GM23338 (cell line): ENCODE measurements at regions not wholly inside any gene's neighbourhood (a gene's known extent, or its start where the extent isn't known, plus 50 kb on each side); places are given as distances from the start of the nearest gene placed in this dataset.

ENCODE experiments used
- ATAC-seq: fragments of 200-7000 bp; cut with Tn5 transposase; 3 replicates; pipeline ENCODE4 v1.9.1; 2020
- DNase-seq: peaks from one replicate; pipeline ENCODE4 v3.0.0-alpha.2; 2015; ENCODE audit warnings: low spot score
- H2AFZ ChIP-seq: fragments of 200-600 bp; sonication (generic); 2 replicates; pipeline ENCODE4 v1.8.0; 2016; ENCODE audit warnings: antibody characterized with exemption, mild to moderate bottlenecking, moderate library complexity
- H3F3A ChIP-seq: fragments of 200-600 bp; sonication (generic); replicated peaks from 2 replicates; pipeline ENCODE4 v1.8.0; 2017; ENCODE audit warnings: antibody characterized with exemption, mixed run types, low read depth
- H3K27ac ChIP-seq: fragments of 200-600 bp; sonication (generic); 2 replicates; pipeline ENCODE4 v1.6.1; 2016; ENCODE audit warnings: low read depth
- H3K27me3 ChIP-seq: fragments of 200-600 bp; sonication (generic); 2 replicates; pipeline ENCODE4 v1.8.0; 2016; ENCODE audit warnings: mild to moderate bottlenecking, mixed run types, moderate library complexity; ENCODE audit not compliant: insufficient read depth
- H3K36me3 ChIP-seq: fragments of 200-600 bp; sonication (generic); 2 replicates; pipeline ENCODE4 v1.8.0; 2016; ENCODE audit warnings: mild to moderate bottlenecking; ENCODE audit not compliant: insufficient read depth
- H3K4me1 ChIP-seq: fragments of 200-600 bp; sonication (generic); 2 replicates; pipeline ENCODE4 v1.8.0; 2016; ENCODE audit warnings: mild to moderate bottlenecking, moderate library complexity; ENCODE audit not compliant: insufficient read depth
- H3K4me2 ChIP-seq: fragments of 200-600 bp; sonication (generic); 2 replicates; pipeline ENCODE4 v1.7.1; 2017; ENCODE audit warnings: mixed run types
- H3K4me3 ChIP-seq: fragments of 200-600 bp; sonication (generic); 2 replicates; pipeline ENCODE4 v1.6.1; 2016; ENCODE audit warnings: mixed run types
- H3K79me2 ChIP-seq: fragments of 200-600 bp; sonication (generic); replicated peaks from 2 replicates; pipeline ENCODE4 v1.8.0; 2017; ENCODE audit warnings: mild to moderate bottlenecking; ENCODE audit not compliant: insufficient read depth
- H3K9me2 ChIP-seq: fragments of 200-600 bp; sonication (generic); 2 replicates; pipeline ENCODE4 v1.8.0; 2017; ENCODE audit not compliant: insufficient read depth
- H4K20me1 ChIP-seq: fragments of 200-600 bp; sonication (generic); replicated peaks from 2 replicates; pipeline ENCODE4 v1.8.0; 2017; ENCODE audit warnings: mild to moderate bottlenecking; ENCODE audit not compliant: insufficient read depth
- H3K27ac Mint-ChIP-seq: 2 replicates; pipeline ENCODE4 v1.8.0; 2020; ENCODE audit warnings: inconsistent platforms, mild to moderate bottlenecking, moderate library complexity, mixed read lengths
- H3K27me3 Mint-ChIP-seq: 3 replicates; pipeline ENCODE4 v1.8.0; 2022; ENCODE audit warnings: low read depth, mild to moderate bottlenecking, moderate library complexity, mixed read lengths, inconsistent platforms; ENCODE audit not compliant: insufficient read depth, poor library complexity
- H3K36me3 Mint-ChIP-seq: 3 replicates; pipeline ENCODE4 v1.8.0; 2021; ENCODE audit warnings: low read depth, mild to moderate bottlenecking, inconsistent platforms, moderate library complexity, mixed read lengths
- H3K4me1 Mint-ChIP-seq: 3 replicates; pipeline ENCODE4 v1.8.0; 2020; ENCODE audit warnings: mild to moderate bottlenecking, inconsistent platforms, mixed read lengths
- H3K4me3 Mint-ChIP-seq: 3 replicates; pipeline ENCODE4 v1.8.0; 2021; ENCODE audit warnings: moderate library complexity, mild to moderate bottlenecking, inconsistent platforms, mixed read lengths
- H3K9me3 Mint-ChIP-seq: 3 replicates; pipeline ENCODE4 v1.8.0; 2020; ENCODE audit warnings: moderate library complexity, mild to moderate bottlenecking, inconsistent platforms, mixed read lengths
- ETS1 ChIP-seq: IDR thresholded peaks from 2 replicates; pipeline ENCODE4 v1.6.1; 2016; ENCODE audit warnings: antibody characterized with exemption
- EZH2 ChIP-seq: fragments of 200-600 bp; sonication (generic); IDR thresholded peaks from one replicate; pipeline ENCODE4 v1.8.0; 2017; ENCODE audit warnings: antibody characterized with exemption, mild to moderate bottlenecking, low read depth; ENCODE audit not compliant: unreplicated experiment
- EZH2phosphoT487 ChIP-seq: fragments of 200-600 bp; sonication (generic); IDR thresholded peaks from one replicate; pipeline ENCODE4 v1.8.1; 2018; ENCODE audit warnings: antibody characterized with exemption; ENCODE audit not compliant: unreplicated experiment
- NANOG ChIP-seq: IDR thresholded peaks from 2 replicates; pipeline ENCODE4 v1.6.1; 2016; ENCODE audit warnings: antibody characterized with exemption, borderline replicate concordance
- POLR2AphosphoS5 ChIP-seq: IDR thresholded peaks from 2 replicates; pipeline ENCODE4 v1.6.1; 2016; ENCODE audit warnings: antibody characterized with exemption, low read depth
- STAT1 ChIP-seq: IDR thresholded peaks from one replicate; pipeline ENCODE4 v1.6.1; 2016; ENCODE audit warnings: antibody characterized with exemption; ENCODE audit not compliant: unreplicated experiment
- ZNF114 ChIP-seq: fragments of 250-450 bp; sonication (Bioruptor Pico); IDR thresholded peaks from 2 replicates; pipeline ENCODE4 v1.5.0; 2020; ENCODE audit warnings: mild to moderate bottlenecking, moderate library complexity
- TF ChIP-seq, protein P1 (sequence below): fragments of 250-450 bp; sonication (Bioruptor Pico); IDR thresholded peaks from 2 replicates; pipeline ENCODE4 v1.5.0; 2020; ENCODE audit warnings: mild to moderate bottlenecking, moderate library complexity

GRCh38 chr6:81900616-81901015, 148.1 kb upstream of the TENT5A start:
- Histone ChIP-seq H3K4me1 (peaks cover 8% of the 10 kb centered on the region; the same call in 1 of the 2 replicates), H3F3A (no peaks in the 10 kb centered on the region), H3K27ac (no peak overlapping the region), H3K27me3 (no peaks in the 10 kb centered on the region), H3K4me3 (no peak overlapping the region), H2AFZ (no peak overlapping the region), H3K9me2 (peaks cover 4% of the 10 kb centered on the region; the same call in 1 of the 2 replicates), H4K20me1 (no peaks in the 10 kb centered on the region), H3K79me2 (no peaks in the 10 kb centered on the region), H3K4me2 (no peak overlapping the region), H3K36me3 (no peaks in the 10 kb centered on the region)
- H3K27me3 Mint-ChIP-seq, result no peaks in the 10 kb centered on the region
- H3K36me3 Mint-ChIP-seq, result no peaks in the 10 kb centered on the region
- no peak for DNase-seq
- H3K4me3 Mint-ChIP-seq, result no peak overlapping the region
- H3K27ac Mint-ChIP-seq, result no peak overlapping the region
- H3K4me1 Mint-ChIP-seq, result peaks cover 10% of the 10 kb centered on the region; the same call in 2 of the 3 replicates
- TF ChIP-seq NANOG, result no peak
- TF ChIP-seq EZH2phosphoT487, result no peak
- no peak for TF ChIP-seq ETS1
- TF ChIP-seq STAT1, result no peak
- TF ChIP-seq POLR2AphosphoS5, result no peak
- TF ChIP-seq, protein P1, sequence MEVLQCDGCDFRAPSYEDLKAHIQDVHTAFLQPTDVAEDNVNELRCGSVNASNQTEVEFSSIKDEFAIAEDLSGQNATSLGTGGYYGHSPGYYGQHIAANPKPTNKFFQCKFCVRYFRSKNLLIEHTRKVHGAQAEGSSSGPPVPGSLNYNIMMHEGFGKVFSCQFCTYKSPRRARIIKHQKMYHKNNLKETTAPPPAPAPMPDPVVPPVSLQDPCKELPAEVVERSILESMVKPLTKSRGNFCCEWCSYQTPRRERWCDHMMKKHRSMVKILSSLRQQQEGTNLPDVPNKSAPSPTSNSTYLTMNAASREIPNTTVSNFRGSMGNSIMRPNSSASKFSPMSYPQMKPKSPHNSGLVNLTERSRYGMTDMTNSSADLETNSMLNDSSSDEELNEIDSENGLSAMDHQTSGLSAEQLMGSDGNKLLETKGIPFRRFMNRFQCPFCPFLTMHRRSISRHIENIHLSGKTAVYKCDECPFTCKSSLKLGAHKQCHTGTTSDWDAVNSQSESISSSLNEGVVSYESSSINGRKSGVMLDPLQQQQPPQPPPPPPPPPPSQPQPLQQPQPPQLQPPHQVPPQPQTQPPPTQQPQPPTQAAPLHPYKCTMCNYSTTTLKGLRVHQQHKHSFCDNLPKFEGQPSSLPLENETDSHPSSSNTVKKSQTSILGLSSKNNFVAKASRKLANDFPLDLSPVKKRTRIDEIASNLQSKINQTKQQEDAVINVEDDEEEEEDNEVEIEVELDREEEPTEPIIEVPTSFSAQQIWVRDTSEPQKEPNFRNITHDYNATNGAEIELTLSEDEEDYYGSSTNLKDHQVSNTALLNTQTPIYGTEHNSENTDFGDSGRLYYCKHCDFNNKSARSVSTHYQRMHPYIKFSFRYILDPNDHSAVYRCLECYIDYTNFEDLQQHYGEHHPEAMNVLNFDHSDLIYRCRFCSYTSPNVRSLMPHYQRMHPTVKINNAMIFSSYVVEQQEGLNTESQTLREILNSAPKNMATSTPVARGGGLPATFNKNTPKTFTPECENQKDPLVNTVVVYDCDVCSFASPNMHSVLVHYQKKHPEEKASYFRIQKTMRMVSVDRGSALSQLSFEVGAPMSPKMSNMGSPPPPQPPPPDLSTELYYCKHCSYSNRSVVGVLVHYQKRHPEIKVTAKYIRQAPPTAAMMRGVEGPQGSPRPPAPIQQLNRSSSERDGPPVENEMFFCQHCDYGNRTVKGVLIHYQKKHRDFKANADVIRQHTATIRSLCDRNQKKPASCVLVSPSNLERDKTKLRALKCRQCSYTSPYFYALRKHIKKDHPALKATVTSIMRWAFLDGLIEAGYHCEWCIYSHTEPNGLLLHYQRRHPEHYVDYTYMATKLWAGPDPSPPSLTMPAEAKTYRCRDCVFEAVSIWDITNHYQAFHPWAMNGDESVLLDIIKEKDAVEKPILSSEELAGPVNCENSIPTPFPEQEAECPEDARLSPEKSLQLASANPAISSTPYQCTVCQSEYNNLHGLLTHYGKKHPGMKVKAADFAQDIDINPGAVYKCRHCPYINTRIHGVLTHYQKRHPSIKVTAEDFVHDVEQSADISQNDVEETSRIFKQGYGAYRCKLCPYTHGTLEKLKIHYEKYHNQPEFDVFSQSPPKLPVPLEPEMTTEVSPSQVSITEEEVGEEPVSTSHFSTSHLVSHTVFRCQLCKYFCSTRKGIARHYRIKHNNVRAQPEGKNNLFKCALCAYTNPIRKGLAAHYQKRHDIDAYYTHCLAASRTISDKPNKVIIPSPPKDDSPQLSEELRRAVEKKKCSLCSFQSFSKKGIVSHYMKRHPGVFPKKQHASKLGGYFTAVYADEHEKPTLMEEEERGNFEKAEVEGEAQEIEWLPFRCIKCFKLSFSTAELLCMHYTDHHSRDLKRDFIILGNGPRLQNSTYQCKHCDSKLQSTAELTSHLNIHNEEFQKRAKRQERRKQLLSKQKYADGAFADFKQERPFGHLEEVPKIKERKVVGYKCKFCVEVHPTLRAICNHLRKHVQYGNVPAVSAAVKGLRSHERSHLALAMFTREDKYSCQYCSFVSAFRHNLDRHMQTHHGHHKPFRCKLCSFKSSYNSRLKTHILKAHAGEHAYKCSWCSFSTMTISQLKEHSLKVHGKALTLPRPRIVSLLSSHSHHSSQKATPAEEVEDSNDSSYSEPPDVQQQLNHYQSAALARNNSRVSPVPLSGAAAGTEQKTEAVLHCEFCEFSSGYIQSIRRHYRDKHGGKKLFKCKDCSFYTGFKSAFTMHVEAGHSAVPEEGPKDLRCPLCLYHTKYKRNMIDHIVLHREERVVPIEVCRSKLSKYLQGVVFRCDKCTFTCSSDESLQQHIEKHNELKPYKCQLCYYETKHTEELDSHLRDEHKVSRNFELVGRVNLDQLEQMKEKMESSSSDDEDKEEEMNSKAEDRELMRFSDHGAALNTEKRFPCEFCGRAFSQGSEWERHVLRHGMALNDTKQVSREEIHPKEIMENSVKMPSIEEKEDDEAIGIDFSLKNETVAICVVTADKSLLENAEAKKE (CRISPR knock-in tag), result no peak
- TF ChIP-seq ZNF114 (CRISPR knock-in tag), result no peak
- TF ChIP-seq EZH2, result no peak
- H3K9me3 Mint-ChIP-seq, result peaks cover 8% of the 10 kb centered on the region; the same call in 1 of the 3 replicates
- ATAC-seq, result no peak
